T-cell (primary cell): ENCODE measurements at regions not wholly inside any gene's neighbourhood (a gene's known extent, or its start where the extent isn't known, plus 50 kb on each side); places are given as distances from the start of the nearest gene placed in this dataset.

Experiments
- ATAC-seq, 4 experiments: fragments of 200-7000 bp in 3 of 4; fragments of 150-1000 bp in 1 of 4; cut with Tn5 transposase; replicated peaks in 1 of 4; 1 replicate in 3 of 4; 2 replicates in 1 of 4; pipeline ENCODE4 v1.10.0; 2021; ENCODE audit warnings: moderate library complexity in 3 of 4, mild to moderate bottlenecking in 2 of 4, moderate number of reproducible peaks in 1 of 4
- CTCF ChIA-PET, 2 donors: fragments of 300-600 bp; sonication (Branson Sonifier 250); formaldehyde crosslinking; loops; one replicate each; lab custom pipeline; 2022; ENCODE audit warnings: antibody characterized with exemption in 2 of 2; lab: Charles Lee
- POLR2A ChIA-PET, 2 donors: fragments of 300-600 bp; sonication (Branson Sonifier 250); formaldehyde crosslinking; loops; one replicate each; lab custom pipeline; 2022; ENCODE audit warnings: antibody characterized with exemption in 2 of 2; lab: Charles Lee
- DNase-seq, 35 experiments: peaks; one replicate each; pipeline versions ENCODE4 v3.0.0 to v3.0.0-alpha.2; 2013 to 2023
- H3K27ac ChIP-seq: one replicate; pipeline ENCODE4 v1.5.1; 2013; ENCODE audit warnings: low read length
- H3K27me3 ChIP-seq, 2 experiments: replicated peaks in 1 of 2; 1 replicate in 1 of 2; 2 replicates in 1 of 2; pipeline versions ENCODE4 v1.6.1 to v1.7.0; 2013; ENCODE audit warnings: low read length in 1 of 2, mixed read lengths in 1 of 2; ENCODE audit not compliant: control insufficient read depth in 2 of 2, insufficient read depth in 2 of 2; ENCODE audit errors: extremely low read depth in 1 of 2
- H3K36me3 ChIP-seq, 2 donors: 1 replicate in 1 of 2; 2 replicates in 1 of 2; pipeline versions ENCODE4 v1.6.1 to v1.7.0; 2013; ENCODE audit warnings: low read length in 1 of 2; ENCODE audit not compliant: control insufficient read depth in 2 of 2, insufficient read depth in 1 of 2; ENCODE audit errors: extremely low read depth in 1 of 2
- H3K4me1 ChIP-seq, 2 experiments: 1 replicate in 1 of 2; 2 replicates in 1 of 2; pipeline versions ENCODE4 v1.6.1 to v1.7.0; 2013; ENCODE audit warnings: low read length in 2 of 2, mixed read lengths in 1 of 2; ENCODE audit not compliant: insufficient read depth in 2 of 2, control insufficient read depth in 1 of 2; ENCODE audit errors: extremely low read depth in 1 of 2
- H3K4me3 ChIP-seq, 2 donors: 1 replicate in 1 of 2; 2 replicates in 1 of 2; pipeline versions ENCODE4 v1.5.1 to v1.7.0; 2013; ENCODE audit warnings: mild to moderate bottlenecking in 2 of 2, low read length in 1 of 2, moderate library complexity in 1 of 2; ENCODE audit not compliant: control insufficient read depth in 1 of 2; ENCODE audit errors: extremely low read depth in 1 of 2
- H3K9me3 ChIP-seq: 2 replicates; pipeline ENCODE4 v1.7.0; 2013
- H3K27ac Mint-ChIP-seq, 2 donors: one replicate each; pipeline ENCODE4 v1.8.0; 2020 to 2021; ENCODE audit warnings: mild to moderate bottlenecking in 2 of 2, mixed read lengths in 2 of 2
- H3K27me3 Mint-ChIP-seq, 2 donors: one replicate each; pipeline ENCODE4 v1.8.0; 2021 to 2022; ENCODE audit warnings: mixed read lengths in 2 of 2
- H3K36me3 Mint-ChIP-seq: one replicate; pipeline ENCODE4 v1.8.0; 2021; ENCODE audit warnings: mixed read lengths
- H3K4me1 Mint-ChIP-seq, 3 donors: one replicate each; pipeline ENCODE4 v1.8.0; 2020 to 2022; ENCODE audit warnings: mixed read lengths in 3 of 3, mild to moderate bottlenecking in 1 of 3
- H3K4me3 Mint-ChIP-seq, 3 donors: one replicate each; pipeline ENCODE4 v1.8.0; 2020 to 2022; ENCODE audit warnings: mild to moderate bottlenecking in 3 of 3, mixed read lengths in 3 of 3, moderate library complexity in 3 of 3
- H3K9me3 Mint-ChIP-seq, 3 donors: one replicate each; pipeline ENCODE4 v1.8.0; 2020 to 2022; ENCODE audit warnings: mixed read lengths in 3 of 3
- WGBS: methylation state at CpG from one replicate; pipeline ENCODE4 v1.1.5; 2013; ENCODE audit warnings: missing lambda C conversion rate; ENCODE audit not compliant: insufficient coverage; 5-methylcytosine and 5-hydroxymethylcytosine counted together

DNA sequence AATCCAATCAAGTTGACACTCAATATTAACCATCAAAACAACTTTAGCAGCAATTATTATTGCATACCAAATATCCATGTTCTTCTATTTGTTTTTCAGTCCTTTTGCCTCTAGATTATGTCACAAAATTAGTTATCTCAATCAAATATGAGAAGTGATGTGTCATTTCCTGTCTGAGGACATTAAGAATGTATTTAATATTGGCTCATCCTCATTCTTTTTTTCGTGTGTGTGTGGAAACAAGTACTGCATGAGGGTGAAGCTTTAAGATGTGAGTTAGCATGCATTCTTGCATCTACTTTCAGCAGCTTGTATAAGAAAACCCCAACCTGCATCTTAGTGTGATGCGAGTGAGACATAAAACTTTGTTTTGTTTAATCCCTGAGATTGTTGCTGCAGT lies 301.4 kb downstream of the GRIA2 start:
- DNase-seq = no peak
- Histone ChIP-seq H3K4me3 (no peak overlapping the region), H3K27ac (no peak overlapping the region), H3K27me3 (no peaks in the 10 kb centered on the region), H3K9me3 (no peaks in the 10 kb centered on the region), H3K36me3 (no peaks in the 10 kb centered on the region), H3K4me1 (no peaks in the 10 kb centered on the region)
- no peaks in the 10 kb centered on the region for H3K4me1 Mint-ChIP-seq
- H3K27ac Mint-ChIP-seq = no peak overlapping the region
- ChIA-PET POLR2A (no interaction called here), CTCF (no interaction called here)
- no peaks in the 10 kb centered on the region for H3K36me3 Mint-ChIP-seq
- peaks cover 7 to 10% (median 8%) of the 10 kb centered on the region in 3 donors for H3K9me3 Mint-ChIP-seq
- WGBS = no CpG with 5 or more reads among the region's 2 CpGs
- ATAC-seq = no peak
- no peak overlapping the region for H3K4me3 Mint-ChIP-seq
- H3K27me3 Mint-ChIP-seq = no peaks in the 10 kb centered on the region

DNA sequence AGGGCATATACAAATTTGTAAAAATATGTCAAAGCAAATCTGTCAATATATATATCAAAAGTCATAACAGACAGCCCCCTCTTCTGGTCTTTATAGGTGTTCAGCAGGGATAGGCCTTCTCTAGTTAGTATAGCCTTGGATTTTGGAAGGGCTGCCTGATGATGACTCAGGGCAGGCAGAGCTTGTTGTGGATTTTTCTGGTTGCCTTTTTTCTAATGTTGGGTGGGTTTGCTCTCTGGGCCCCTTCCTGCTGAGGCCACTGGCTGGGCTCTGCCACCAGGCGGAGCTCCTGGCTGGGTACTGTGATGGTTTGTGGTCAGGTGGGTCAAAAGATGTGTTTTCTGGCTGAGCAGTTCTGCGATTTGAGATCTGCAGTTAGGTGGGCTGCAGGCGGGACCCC lies 294.2 kb downstream of the GRIA2 start:
- no peak for ATAC-seq
- Mint-ChIP-seq H3K27me3 (no peaks in the 10 kb centered on the region), H3K4me3 (no peak overlapping the region), H3K27ac (no peak overlapping the region), H3K4me1 (no peaks in the 10 kb centered on the region), H3K9me3 (peaks cover 0 to 12% (median 5%) of the 10 kb centered on the region in 3 donors), H3K36me3 (no peaks in the 10 kb centered on the region)
- Histone ChIP-seq H3K4me3 (no peak overlapping the region), H3K27ac (no peak overlapping the region), H3K9me3 (no peaks in the 10 kb centered on the region), H3K27me3 (no peaks in the 10 kb centered on the region), H3K4me1 (no peaks in the 10 kb centered on the region), H3K36me3 (no peaks in the 10 kb centered on the region)
- DNase-seq = no peak
- WGBS = 74% methylated on average over 3 of the region's 3 CpGs
- POLR2A ChIA-PET = no interaction called here
- CTCF ChIA-PET = no interaction called here

DNA sequence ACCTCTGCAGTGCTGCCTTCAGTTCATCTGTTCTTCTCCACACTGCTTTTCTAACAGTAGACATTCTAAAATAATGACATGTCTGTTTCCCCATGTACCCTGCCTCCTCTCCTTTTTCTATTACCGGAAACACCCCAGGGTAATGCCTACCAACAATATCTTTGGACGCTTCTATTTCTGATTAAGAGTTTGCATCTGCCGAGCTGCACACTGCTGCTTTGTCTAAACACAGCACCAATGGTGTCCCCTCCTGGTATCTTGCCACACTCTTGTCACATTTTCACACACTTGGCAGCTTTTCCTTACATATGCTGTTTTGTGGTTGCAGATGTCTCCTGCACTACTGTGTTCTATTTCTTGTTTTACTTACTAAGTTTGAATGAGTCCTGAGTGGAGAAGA lies 288.8 kb downstream of the GRIA2 start:
- no peak overlapping the region for H3K4me3 ChIP-seq
- DNase-seq (no peak), ATAC-seq (no peak)
- CTCF ChIA-PET = no interaction called here
- H3K9me3 ChIP-seq = no peaks in the 10 kb centered on the region
- H3K4me1 ChIP-seq = no peaks in the 10 kb centered on the region
- H3K36me3 Mint-ChIP-seq = no peaks in the 10 kb centered on the region
- no peak overlapping the region for H3K27ac Mint-ChIP-seq
- H3K27me3 ChIP-seq = no peaks in the 10 kb centered on the region
- H3K9me3 Mint-ChIP-seq = peaks cover 0 to 10% (median 8%) of the 10 kb centered on the region in 3 donors
- H3K4me1 Mint-ChIP-seq = no peaks in the 10 kb centered on the region
- no peaks in the 10 kb centered on the region for H3K36me3 ChIP-seq
- no peaks in the 10 kb centered on the region for H3K27me3 Mint-ChIP-seq
- 100% methylated on average over 2 of the region's 3 CpGs for WGBS
- no peak overlapping the region for H3K27ac ChIP-seq
- POLR2A ChIA-PET = no interaction called here
- H3K4me3 Mint-ChIP-seq = no peak overlapping the region

DNA sequence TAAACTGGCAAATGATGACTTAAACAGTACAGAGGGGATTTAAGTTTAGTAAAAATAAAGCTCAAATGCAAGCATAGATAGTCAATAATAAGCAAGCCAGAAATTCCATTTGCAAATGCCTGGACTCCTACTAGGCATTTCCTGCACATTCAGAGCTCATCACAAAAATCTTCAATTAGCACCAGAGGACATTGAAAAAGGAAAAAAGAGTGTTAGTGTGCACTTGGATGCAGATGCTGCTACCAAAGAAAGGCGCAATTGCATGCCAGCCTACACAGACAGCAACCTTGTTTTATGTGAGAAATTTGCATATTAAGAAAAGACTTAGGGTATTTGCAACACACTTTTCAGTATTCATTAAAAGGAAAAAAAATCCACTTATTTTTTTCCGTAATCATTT lies 282.1 kb downstream of the GRIA2 start:
- H3K27ac ChIP-seq = no peak overlapping the region
- ATAC-seq (no peak), DNase-seq (no peak)
- H3K9me3 ChIP-seq = no peaks in the 10 kb centered on the region
- no peak overlapping the region for H3K27ac Mint-ChIP-seq
- no peaks in the 10 kb centered on the region for H3K36me3 Mint-ChIP-seq
- peaks cover 0 to 13% (median 5%) of the 10 kb centered on the region in 3 donors for H3K9me3 Mint-ChIP-seq
- H3K27me3 Mint-ChIP-seq = no peaks in the 10 kb centered on the region
- H3K27me3 ChIP-seq = no peaks in the 10 kb centered on the region
- no peak overlapping the region for H3K4me3 ChIP-seq
- ChIA-PET POLR2A (interaction anchor here in 1 of 2 donors (0.6 kb wide), 1 partner anchor 155 kb away, joined by 3 read pairs; no protein-coding TSS in a partner anchor), CTCF (no interaction called here)
- H3K36me3 ChIP-seq = no peaks in the 10 kb centered on the region
- no peaks in the 10 kb centered on the region for H3K4me1 Mint-ChIP-seq
- no CpG with 5 or more reads among the region's 2 CpGs for WGBS
- no peaks in the 10 kb centered on the region for H3K4me1 ChIP-seq
- no peak overlapping the region for H3K4me3 Mint-ChIP-seq

DNA sequence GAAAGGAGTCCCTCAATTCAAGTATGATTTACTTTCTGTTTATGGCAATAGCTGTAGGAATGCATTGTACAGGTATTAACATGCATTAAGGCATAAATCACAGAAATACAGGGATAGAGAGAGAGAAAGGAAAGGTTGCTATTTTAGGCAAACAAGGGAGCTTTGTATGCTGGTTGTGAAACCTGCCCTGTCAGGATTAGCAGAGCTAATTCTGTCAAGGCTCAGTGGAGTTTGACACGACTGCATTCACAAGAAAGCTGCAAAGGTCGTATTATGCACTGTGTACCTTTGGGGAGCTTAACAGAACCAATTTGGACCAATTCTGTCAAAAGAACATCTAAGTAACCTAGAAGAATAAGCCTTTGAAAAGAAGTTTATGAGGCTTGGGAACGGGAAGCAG lies 239.3 kb downstream of the GRIA2 start:
- POLR2A ChIA-PET = no interaction called here
- H3K4me3 Mint-ChIP-seq = no peak overlapping the region

DNA sequence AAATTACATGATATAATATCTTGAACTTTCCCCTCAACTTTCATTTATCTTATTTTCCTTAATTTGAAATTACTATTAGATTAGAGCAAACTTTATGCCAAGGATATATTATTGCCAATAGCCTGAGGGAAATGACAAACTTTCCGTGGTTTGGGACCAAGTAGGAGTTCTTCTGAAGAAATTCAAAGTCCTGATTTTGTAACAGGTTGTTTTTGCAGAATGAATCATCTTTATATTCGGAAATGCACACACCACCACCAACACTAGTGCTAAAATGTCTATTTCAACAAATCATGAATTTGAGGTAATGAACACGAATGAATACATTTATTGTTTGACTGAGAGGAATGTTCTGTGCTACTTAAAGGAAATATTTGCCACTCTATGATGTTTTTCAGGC lies 226.7 kb downstream of the GRIA2 start:
- no peak overlapping the region for H3K27ac Mint-ChIP-seq
- POLR2A ChIA-PET = no interaction called here
- CTCF ChIA-PET = no interaction called here
- H3K27me3 ChIP-seq = no peaks in the 10 kb centered on the region
- H3K4me3 ChIP-seq = no peak overlapping the region
- WGBS = no CpG with 5 or more reads among the region's 3 CpGs
- H3K4me3 Mint-ChIP-seq = no peak overlapping the region
- H3K9me3 Mint-ChIP-seq = peaks cover 4 to 7% (median 6%) of the 10 kb centered on the region in 3 donors
- H3K4me1 ChIP-seq = no peaks in the 10 kb centered on the region
- H3K36me3 Mint-ChIP-seq = no peaks in the 10 kb centered on the region
- no peaks in the 10 kb centered on the region for H3K27me3 Mint-ChIP-seq
- DNase-seq (no peak), ATAC-seq (no peak)
- no peaks in the 10 kb centered on the region for H3K4me1 Mint-ChIP-seq
- H3K27ac ChIP-seq = no peak overlapping the region
- H3K36me3 ChIP-seq = no peaks in the 10 kb centered on the region
- H3K9me3 ChIP-seq = no peaks in the 10 kb centered on the region

More for the DNA sequence above, 239.3 kb downstream of the GRIA2 start:
- Histone ChIP-seq H3K4me3 (no peak overlapping the region), H3K4me1 (no peaks in the 10 kb centered on the region), H3K27ac (no peak overlapping the region), H3K9me3 (no peaks in the 10 kb centered on the region), H3K36me3 (no peaks in the 10 kb centered on the region), H3K27me3 (no peaks in the 10 kb centered on the region)
- Mint-ChIP-seq H3K4me1 (no peaks in the 10 kb centered on the region), H3K9me3 (peaks cover 0 to 25% (median 14%) of the 10 kb centered on the region in 3 donors), H3K36me3 (no peaks in the 10 kb centered on the region), H3K27ac (no peak overlapping the region), H3K27me3 (no peaks in the 10 kb centered on the region)
- ATAC-seq = no peak
- CTCF ChIA-PET = no interaction called here
- DNase-seq = no peak
- no CpG with 5 or more reads among the region's 3 CpGs for WGBS

DNA sequence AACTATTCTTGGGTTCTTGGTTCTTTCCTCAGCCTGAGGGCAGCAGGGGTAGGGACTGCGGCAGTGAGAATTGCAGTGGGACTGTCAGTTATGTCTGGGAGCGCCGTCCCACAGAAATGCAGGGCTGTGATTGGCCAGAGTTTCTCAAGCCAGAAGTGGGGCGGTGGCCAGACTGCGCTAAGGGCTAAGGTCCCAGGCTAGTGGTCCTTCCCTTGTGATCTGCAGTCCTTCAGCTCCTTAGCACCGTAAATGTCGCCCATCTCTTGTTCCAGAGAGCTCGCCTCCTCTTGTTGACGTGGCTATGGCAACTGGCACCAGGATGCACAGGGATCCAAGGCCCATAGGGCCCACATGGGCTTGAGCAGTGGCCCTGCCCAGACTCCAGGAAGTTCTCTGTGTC lies 223.5 kb downstream of the GRIA2 start:
- DNase-seq = no peak
- Mint-ChIP-seq H3K27ac (no peak overlapping the region), H3K36me3 (no peaks in the 10 kb centered on the region), H3K4me3 (no peak overlapping the region), H3K9me3 (peaks cover 7 to 9% (median 8%) of the 10 kb centered on the region in 3 donors), H3K27me3 (no peaks in the 10 kb centered on the region), H3K4me1 (no peaks in the 10 kb centered on the region)
- Histone ChIP-seq H3K27ac (no peak overlapping the region), H3K4me1 (no peaks in the 10 kb centered on the region), H3K36me3 (no peaks in the 10 kb centered on the region), H3K27me3 (no peaks in the 10 kb centered on the region), H3K9me3 (no peaks in the 10 kb centered on the region), H3K4me3 (no peak overlapping the region)
- ATAC-seq = no peak
- WGBS = 87% methylated on average over 7 of the region's 9 CpGs
- CTCF ChIA-PET = no interaction called here
- POLR2A ChIA-PET = no interaction called here
